Tibial artery (tissue), 4 donors: ENCODE measurements at regions not wholly inside any gene's neighbourhood (a gene's known extent, or its start where the extent isn't known, plus 50 kb on each side); places are given as distances from the start of the nearest gene placed in this dataset.

ENCODE experiments used
- DNase-seq, 2 donors: peaks; one replicate each; pipeline ENCODE4 v3.0.0-alpha.2; 2019
- H3K27ac ChIP-seq, 2 donors: fragments of 200-600 bp; sonication (generic) in 1 of 2; 1 replicate in 1 of 2; 2 replicates in 1 of 2; pipeline ENCODE4 v1.5.1; 2018 to 2019; ENCODE audit warnings: mild to moderate bottlenecking in 1 of 2
- H3K27me3 ChIP-seq, 2 donors: fragments of 200-600 bp; sonication (generic) in 1 of 2; one replicate each; pipeline versions ENCODE4 v1.5.1 to v1.6.0; 2016 to 2019
- H3K36me3 ChIP-seq, 3 donors: fragments of 200-600 bp; sonication (generic) in 2 of 3; one replicate each; pipeline ENCODE4 v1.5.1; 2016 to 2019; ENCODE audit warnings: mild to moderate bottlenecking in 2 of 3
- H3K4me1 ChIP-seq, 4 donors: fragments of 200-600 bp; sonication (generic) in 2 of 4; 1 replicate in 3 of 4; 2 replicates in 1 of 4; pipeline ENCODE4 v1.5.1; 2016 to 2019
- H3K4me3 ChIP-seq, 2 donors: fragments of 200-600 bp; sonication (generic) in 1 of 2; 1 replicate in 1 of 2; 2 replicates in 1 of 2; pipeline ENCODE4 v1.5.1; 2018 to 2019; ENCODE audit warnings: mild to moderate bottlenecking in 2 of 2
- H3K9me3 ChIP-seq, 3 donors: fragments of 200-600 bp; sonication (generic) in 1 of 3; one replicate each; pipeline ENCODE4 v1.5.1; 2016 to 2019
- CTCF ChIP-seq, 2 experiments: fragments of 200-600 bp in 1 of 2; fragments of 450-650 bp in 1 of 2; IDR thresholded peaks; one replicate each; pipeline ENCODE4 v1.5.1; 2017 to 2019; ENCODE audit warnings: antibody characterized with exemption in 2 of 2, mild to moderate bottlenecking in 1 of 2, moderate library complexity in 1 of 2
- intact Hi-C: fragments of 100-400 bp; cut with DNase I; formaldehyde crosslinking; loops from one replicate; pipeline ENCODE4 v1.15.0; 2023; ENCODE audit warnings: low total_unique reads

GRCh38 chrX:46317163-46317562 lies 228.1 kb downstream of the ZNF674 start:
- H3K4me1 ChIP-seq = peaks cover 0 to 3% (median 0%) of the 10 kb centered on the region in 4 donors
- no peak for TF ChIP-seq CTCF (IDR thresholded peaks at IDR 0.05)
- H3K27me3 ChIP-seq = no peaks in the 10 kb centered on the region
- no peaks in the 10 kb centered on the region for H3K9me3 ChIP-seq
- H3K27ac ChIP-seq = no peak overlapping the region
- intact Hi-C loops = no loop called here
- no peak for DNase-seq
- no peaks in the 10 kb centered on the region for H3K36me3 ChIP-seq
- H3K4me3 ChIP-seq = no peak overlapping the region

GRCh38 chrX:46311581-46312120 lies 233.6 kb downstream of the ZNF674 start:
- H3K4me1 ChIP-seq = peaks cover 0 to 13% (median 0%) of the 10 kb centered on the region in 4 donors
- peak overlapping the region; percentile 28 to 63 for H3K27ac ChIP-seq
- intact Hi-C loops = no loop called here
- no peak for DNase-seq
- TF ChIP-seq CTCF (IDR thresholded peaks at IDR 0.05) = no peak
- no peaks in the 10 kb centered on the region for H3K9me3 ChIP-seq
- no peaks in the 10 kb centered on the region for H3K27me3 ChIP-seq
- H3K36me3 ChIP-seq = no peaks in the 10 kb centered on the region
- no peak overlapping the region for H3K4me3 ChIP-seq

GRCh38 chrX:46310815-46311497 lies 234.3 kb downstream of the ZNF674 start:
- H3K36me3 ChIP-seq = no peaks in the 10 kb centered on the region
- peaks cover 0 to 13% (median 0%) of the 10 kb centered on the region in 4 donors for H3K4me1 ChIP-seq
- H3K4me3 ChIP-seq = no peak overlapping the region
- intact Hi-C loops = no loop called here
- H3K27ac ChIP-seq = peak overlapping the region; percentile 28 to 63
- no peak for TF ChIP-seq CTCF (IDR thresholded peaks at IDR 0.05)
- no peaks in the 10 kb centered on the region for H3K27me3 ChIP-seq
- H3K9me3 ChIP-seq = no peaks in the 10 kb centered on the region
- no peak for DNase-seq

GRCh38 chrX:46308110-46308509 lies 237.1 kb downstream of the ZNF674 start:
- H3K27me3 ChIP-seq = no peaks in the 10 kb centered on the region
- TF ChIP-seq CTCF (IDR thresholded peaks at IDR 0.05) = no peak
- intact Hi-C loops = no loop called here
- no peak overlapping the region for H3K27ac ChIP-seq
- no peak overlapping the region for H3K4me3 ChIP-seq
- no peaks in the 10 kb centered on the region for H3K36me3 ChIP-seq
- peaks cover 0 to 7% (median 0%) of the 10 kb centered on the region in 3 donors for H3K9me3 ChIP-seq
- peaks cover 0 to 13% (median 0%) of the 10 kb centered on the region in 4 donors for H3K4me1 ChIP-seq
- no peak for DNase-seq

- no peak overlapping the region for H3K4me3 ChIP-seq
- H3K36me3 ChIP-seq = no peaks in the 10 kb centered on the region
- no peak overlapping the region for H3K27ac ChIP-seq
- DNase-seq = no peak
- peaks cover 0 to 7% (median 0%) of the 10 kb centered on the region in 3 donors for H3K9me3 ChIP-seq
- H3K27me3 ChIP-seq = no peaks in the 10 kb centered on the region
- TF ChIP-seq CTCF (IDR thresholded peaks at IDR 0.05) = no peak
- intact Hi-C loops = no loop called here
- H3K4me1 ChIP-seq = no peaks in the 10 kb centered on the region
Observed at GRCh38 chrX:46306103-46306502, 239.1 kb downstream of the ZNF674 start.
